Endothelial cell of umbilical vein (primary cell): ENCODE measurements at regions not wholly inside any gene's neighbourhood (a gene's known extent, or its start where the extent isn't known, plus 50 kb on each side); places are given as distances from the start of the nearest gene placed in this dataset.

Experiments used
- BruUV-seq: library from RNA; stranded (reverse); fragments of 400-500 nt; replicated peaks from 2 replicates; lab custom pipeline; 2021; lab: Mats Ljungman, UMichigan
- CTCF ChIA-PET: fragments of 300-600, 350-600 bp; sonication (Branson Sonifier 250); formaldehyde crosslinking; loops from one replicate; lab custom pipeline; 2021; ENCODE audit warnings: antibody characterized with exemption, inconsistent platforms; lab: Charles Lee
- POLR2A ChIA-PET: fragments of 300-600, 350-600 bp; sonication (Branson Sonifier 250); formaldehyde crosslinking; loops from one replicate; lab custom pipeline; 2021; ENCODE audit warnings: antibody characterized with exemption, inconsistent platforms; lab: Charles Lee
- DNase-seq: peaks from one replicate; pipeline ENCODE4 v3.0.0-alpha.2; 2011; ENCODE audit warnings: low read depth, low spot score
- FAIRE-seq: peaks from 2 replicates; lab custom pipeline; 2011; peaks lifted over from hg19 to GRCh38; lab: Jason Lieb, UNC
- H2AFZ ChIP-seq: 2 replicates; pipeline ENCODE4 v1.6.0; 2012; ENCODE audit warnings: low read depth, low read length, control low read depth, inconsistent platforms
- H3K27ac ChIP-seq: 2 replicates; pipeline ENCODE4 v1.5.1; 2011; ENCODE audit warnings: low read depth, mild to moderate bottlenecking, control low read depth, low read length, moderate library complexity; ENCODE audit not compliant: insufficient read depth
- H3K27me3 ChIP-seq, 2 experiments: 2 replicates each; pipeline versions ENCODE4 v1.6.0 to v1.6.1; 2011; ENCODE audit warnings: low read length in 2 of 2, mixed read lengths in 1 of 2; ENCODE audit not compliant: control insufficient read depth in 2 of 2, insufficient read depth in 2 of 2
- H3K36me3 ChIP-seq, 2 experiments: 2 replicates in 1 of 2; 3 replicates in 1 of 2; pipeline ENCODE4 v1.5.1; 2011; ENCODE audit warnings: low read length in 2 of 2, mild to moderate bottlenecking in 1 of 2, moderate library complexity in 1 of 2; ENCODE audit not compliant: control insufficient read depth in 2 of 2, insufficient read depth in 2 of 2; ENCODE audit errors: extremely low read depth in 1 of 2
- H3K4me1 ChIP-seq: 3 replicates; pipeline ENCODE4 v1.5.1; 2011; ENCODE audit warnings: mild to moderate bottlenecking, low read length; ENCODE audit not compliant: control insufficient read depth, insufficient read depth; ENCODE audit errors: extremely low read depth
- H3K4me2 ChIP-seq: 2 replicates; pipeline ENCODE4 v1.6.1; 2011; ENCODE audit warnings: low read length, control low read depth, mixed read lengths; ENCODE audit not compliant: insufficient read depth
- H3K4me3 ChIP-seq, 3 experiments: fragments of 200-600 bp in 1 of 3; sonication (generic), shearing (Covaris generic) in 1 of 3; replicated peaks in 1 of 3; 2 replicates each; pipeline ENCODE4 v1.5.1; 2011 to 2016; ENCODE audit warnings: control low read depth in 3 of 3, low read length in 3 of 3, mild to moderate bottlenecking in 2 of 3, inconsistent platforms in 1 of 3, low read depth in 1 of 3, moderate library complexity in 1 of 3; ENCODE audit not compliant: insufficient read depth in 1 of 3
- H3K79me2 ChIP-seq: 2 replicates; pipeline ENCODE4 v1.6.0; 2012; ENCODE audit warnings: low read length, inconsistent platforms; ENCODE audit not compliant: control insufficient read depth, insufficient read depth
- H3K9ac ChIP-seq: replicated peaks from 2 replicates; pipeline ENCODE3; 2011; ENCODE audit warnings: low read length, control low read depth; ENCODE audit not compliant: insufficient read depth; ENCODE audit errors: extremely low read depth
- H3K9me1 ChIP-seq: replicated peaks from 3 replicates; pipeline ENCODE4 v1.6.0; 2011; ENCODE audit warnings: mild to moderate bottlenecking, low read length; ENCODE audit not compliant: control insufficient read depth, insufficient read depth; ENCODE audit errors: extremely low read depth
- H3K9me3 ChIP-seq: replicated peaks from 2 replicates; pipeline ENCODE4 v1.5.1; 2012; ENCODE audit warnings: low read length, inconsistent platforms; ENCODE audit not compliant: control insufficient read depth, insufficient read depth
- H4K20me1 ChIP-seq: replicated peaks from 2 replicates; pipeline ENCODE3; 2011; ENCODE audit warnings: mild to moderate bottlenecking, low read length; ENCODE audit not compliant: control insufficient read depth, insufficient read depth; ENCODE audit errors: extremely low read depth
- CTCF ChIP-seq, 2 donors: IDR thresholded peaks; 1 replicate in 1 of 2; 2 replicates in 1 of 2; pipeline ENCODE4 v1.5.1; 2011; ENCODE audit warnings: low read length in 2 of 2, mild to moderate bottlenecking in 2 of 2, moderate library complexity in 2 of 2, control low read depth in 1 of 2, inconsistent platforms in 1 of 2, low read depth in 1 of 2; ENCODE audit not compliant: insufficient read depth in 1 of 2; ENCODE audit errors: extremely low read depth in 1 of 2
- EZH2 ChIP-seq: IDR thresholded peaks from 2 replicates; pipeline ENCODE4 v1.6.1; 2012; ENCODE audit warnings: borderline replicate concordance, low read depth, mild to moderate bottlenecking, moderate library complexity, low read length, inconsistent platforms; ENCODE audit not compliant: severe bottlenecking
- GATA2 ChIP-seq: IDR thresholded peaks from 2 replicates; pipeline ENCODE4 v1.7.0; 2011; ENCODE audit warnings: low read depth, mild to moderate bottlenecking, moderate library complexity, mixed read lengths, low read length; ENCODE audit not compliant: insufficient read length, insufficient read depth
- JUN ChIP-seq: IDR thresholded peaks from 2 replicates; pipeline ENCODE4 v1.6.1; 2011; ENCODE audit warnings: borderline replicate concordance, low read depth; ENCODE audit not compliant: insufficient read length, insufficient read depth
- MAX ChIP-seq: IDR thresholded peaks from 2 replicates; pipeline ENCODE4 v1.6.1; 2011; ENCODE audit not compliant: insufficient read depth, insufficient read length
- MYC ChIP-seq: IDR thresholded peaks from one replicate; pipeline ENCODE4 v1.6.1; 2011; ENCODE audit warnings: mild to moderate bottlenecking, low read depth, low read length
- POLR2A ChIP-seq: IDR thresholded peaks from 2 replicates; pipeline ENCODE4 v1.6.1; 2012; ENCODE audit warnings: low read depth, mild to moderate bottlenecking, control low read depth, low read length
- dilution Hi-C: fragments of 300-500 bp; cut with MboI; formaldehyde crosslinking; loops from one replicate; pipeline ENCODE4 v1.15.0; 2019; ENCODE audit warnings: low sequenced_read_pairs; ENCODE audit not compliant: extremely low pct_ligation_motif_present
- intact Hi-C: fragments of 100-400 bp; cut with micrococcal nuclease; formaldehyde crosslinking; loops from one replicate; pipeline ENCODE4 v1.10.0; 2022

GRCh38 chr13:109684824-109685202, 101.6 kb downstream of the IRS2 start:
- ChIA-PET CTCF (no interaction called here), POLR2A (no interaction called here)
- no peak overlapping the region for H3K4me2 ChIP-seq
- DNase-seq: no peak
- no peak overlapping the region for H2AFZ ChIP-seq
- H3K9me3 ChIP-seq: no peaks in the 10 kb centered on the region
- H3K4me3 ChIP-seq: no peak overlapping the region
- no peak overlapping the region for H3K9ac ChIP-seq
- TF ChIP-seq MYC (no peak), EZH2 (no peak)
- H3K27ac ChIP-seq: no peak overlapping the region
- dilution Hi-C loops: no loop called here
- H3K79me2 ChIP-seq: no peaks in the 10 kb centered on the region
- no peaks in the 10 kb centered on the region for H3K36me3 ChIP-seq
- peaks cover 0 to 3% of the 10 kb centered on the region in 2 experiments for H3K27me3 ChIP-seq
- H3K9me1 ChIP-seq: no peaks in the 10 kb centered on the region
- no peaks in the 10 kb centered on the region for H4K20me1 ChIP-seq
- no peaks in the 10 kb centered on the region for H3K4me1 ChIP-seq
- intact Hi-C loops: no loop called here
- FAIRE-seq: no peak
- no TSS peak for BruUV-seq

- no peaks in the 10 kb centered on the region for H4K20me1 ChIP-seq
- TF ChIP-seq MYC (no peak), MAX (no peak), EZH2 (no peak), JUN (no peak), CTCF (IDR thresholded peaks at IDR 0.05; ENCODE audit: extremely low read depth in 1 of 2, insufficient read depth in 1 of 2, low read depth in 1 of 2, low read length in 2 of 2) (no peak), POLR2A (no peak), GATA2 (no peak)
- dilution Hi-C loops (no loop called here), intact Hi-C loops (no loop called here)
- H3K79me2 ChIP-seq: no peaks in the 10 kb centered on the region
- no peak overlapping the region for H2AFZ ChIP-seq
- no peak for FAIRE-seq
- ChIA-PET CTCF (no interaction called here), POLR2A (no interaction called here)
- no peaks in the 10 kb centered on the region for H3K9me1 ChIP-seq
- no peak overlapping the region for H3K27ac ChIP-seq
- H3K9me3 ChIP-seq: no peaks in the 10 kb centered on the region
- no peak for DNase-seq
- H3K4me2 ChIP-seq: no peak overlapping the region
- no TSS peak for BruUV-seq
- no peaks in the 10 kb centered on the region for H3K4me1 ChIP-seq
- H3K27me3 ChIP-seq: peaks cover 0 to 3% of the 10 kb centered on the region in 2 experiments
- H3K4me3 ChIP-seq: no peak overlapping the region
- no peaks in the 10 kb centered on the region for H3K36me3 ChIP-seq
- no peak overlapping the region for H3K9ac ChIP-seq
Measured at GRCh38 chr13:109684084-109684823, 102.1 kb downstream of the IRS2 start.
